Esophagus muscularis mucosa (tissue), 4 donors: ENCODE measurements at regions not wholly inside any gene's neighbourhood (a gene's known extent, or its start where the extent isn't known, plus 50 kb on each side); places are given as distances from the start of the nearest gene placed in this dataset.

Experiments
- DNase-seq: peaks from one replicate; pipeline ENCODE4 v3.0.0-alpha.2; 2017; ENCODE audit errors: extremely low spot score
- H3K27ac ChIP-seq, 4 donors: fragments of 200-600 bp; sonication (generic); replicated peaks in 1 of 4; 1 replicate in 3 of 4; 2 replicates in 1 of 4; pipeline ENCODE4 v1.5.1; 2016 to 2019; ENCODE audit warnings: mild to moderate bottlenecking in 1 of 4
- H3K27me3 ChIP-seq, 4 donors: fragments of 200-600 bp; sonication (generic); one replicate each; pipeline versions ENCODE4 v1.5.1 to v1.6.0; 2016 to 2019
- H3K36me3 ChIP-seq, 4 donors: fragments of 200-600 bp; sonication (generic); one replicate each; pipeline ENCODE4 v1.5.1; 2016 to 2019
- H3K4me1 ChIP-seq, 4 donors: fragments of 200-600 bp; sonication (generic); one replicate each; pipeline ENCODE4 v1.5.1; 2016 to 2019
- H3K4me3 ChIP-seq, 4 donors: fragments of 200-600 bp; sonication (generic); 1 replicate in 2 of 4; 2 replicates in 2 of 4; pipeline ENCODE4 v1.5.1; 2016 to 2019; ENCODE audit warnings: mild to moderate bottlenecking in 4 of 4, moderate library complexity in 1 of 4
- H3K9me3 ChIP-seq, 4 donors: fragments of 200-600 bp; sonication (generic); 1 replicate in 3 of 4; 2 replicates in 1 of 4; pipeline ENCODE4 v1.5.1; 2016 to 2019
- EP300 ChIP-seq: sonication (generic); formaldehyde crosslinking; IDR thresholded peaks from one replicate; pipeline ENCODE4 v1.6.1; 2017; ENCODE audit warnings: antibody characterized with exemption
- POLR2A ChIP-seq: fragments of 450-650 bp; IDR thresholded peaks from one replicate; pipeline ENCODE4 v1.6.1; 2017; ENCODE audit warnings: antibody characterized with exemption, moderate library complexity, mild to moderate bottlenecking, low read depth
- POLR2AphosphoS5 ChIP-seq, 2 donors: sonication (generic); formaldehyde crosslinking; IDR thresholded peaks; one replicate each; pipeline ENCODE4 v1.6.1; 2017; ENCODE audit warnings: antibody characterized with exemption in 2 of 2
- WGBS: methylation state at CpG from one replicate; pipeline ENCODE4 v1.1.5; 2018; 5-methylcytosine and 5-hydroxymethylcytosine counted together
- intact Hi-C: fragments of 100-400 bp; cut with DNase I; formaldehyde crosslinking; loops from one replicate; pipeline ENCODE4 v1.15.1; 2023
- TF ChIP-seq, protein P1 (sequence below), 3 experiments: fragments of 200-600 bp in 2 of 3; fragments of 450-650 bp in 1 of 3; sonication (generic) in 2 of 3; IDR thresholded peaks; one replicate each; pipeline ENCODE4 v1.5.1; 2017 to 2019; ENCODE audit warnings: antibody characterized with exemption in 3 of 3, mild to moderate bottlenecking in 2 of 3, moderate library complexity in 1 of 3

- Histone ChIP-seq H3K4me1 (no peaks in the 10 kb centered on the region), H3K27me3 (no peaks in the 10 kb centered on the region), H3K4me3 (no peak overlapping the region), H3K27ac (no peak overlapping the region), H3K36me3 (no peaks in the 10 kb centered on the region), H3K9me3 (no peaks in the 10 kb centered on the region)
- TF ChIP-seq POLR2AphosphoS5 (IDR thresholded peaks at IDR 0.05), result no peak
- TF ChIP-seq, protein P1, sequence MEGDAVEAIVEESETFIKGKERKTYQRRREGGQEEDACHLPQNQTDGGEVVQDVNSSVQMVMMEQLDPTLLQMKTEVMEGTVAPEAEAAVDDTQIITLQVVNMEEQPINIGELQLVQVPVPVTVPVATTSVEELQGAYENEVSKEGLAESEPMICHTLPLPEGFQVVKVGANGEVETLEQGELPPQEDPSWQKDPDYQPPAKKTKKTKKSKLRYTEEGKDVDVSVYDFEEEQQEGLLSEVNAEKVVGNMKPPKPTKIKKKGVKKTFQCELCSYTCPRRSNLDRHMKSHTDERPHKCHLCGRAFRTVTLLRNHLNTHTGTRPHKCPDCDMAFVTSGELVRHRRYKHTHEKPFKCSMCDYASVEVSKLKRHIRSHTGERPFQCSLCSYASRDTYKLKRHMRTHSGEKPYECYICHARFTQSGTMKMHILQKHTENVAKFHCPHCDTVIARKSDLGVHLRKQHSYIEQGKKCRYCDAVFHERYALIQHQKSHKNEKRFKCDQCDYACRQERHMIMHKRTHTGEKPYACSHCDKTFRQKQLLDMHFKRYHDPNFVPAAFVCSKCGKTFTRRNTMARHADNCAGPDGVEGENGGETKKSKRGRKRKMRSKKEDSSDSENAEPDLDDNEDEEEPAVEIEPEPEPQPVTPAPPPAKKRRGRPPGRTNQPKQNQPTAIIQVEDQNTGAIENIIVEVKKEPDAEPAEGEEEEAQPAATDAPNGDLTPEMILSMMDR (IDR thresholded peaks at IDR 0.05), result no peak
- no peak for TF ChIP-seq EP300
- no peak for TF ChIP-seq POLR2A
- intact Hi-C loops, result no loop called here
- WGBS, result 82% methylated on average over 3 of the region's 3 CpGs
- DNase-seq, result no peak
These were observed 174.9 kb upstream of the ADCY2 start for GRCh38 chr5:7221041-7221440.

- DNase-seq, result peak; percentile 60
- H3K9me3 ChIP-seq, result peaks cover 0 to 6% (median 0%) of the 10 kb centered on the region in 4 donors
- H3K4me1 ChIP-seq, result no peaks in the 10 kb centered on the region
- WGBS, result 74% methylated on average over 5 of the region's 5 CpGs
- H3K36me3 ChIP-seq, result no peaks in the 10 kb centered on the region
- intact Hi-C loops, result no loop called here
- H3K27ac ChIP-seq, result no peak overlapping the region
- no peaks in the 10 kb centered on the region for H3K27me3 ChIP-seq
- TF ChIP-seq EP300 (no peak), POLR2AphosphoS5 (IDR thresholded peaks at IDR 0.05) (no peak), POLR2A (no peak)
- TF ChIP-seq, protein P1 (IDR thresholded peaks at IDR 0.05), result no peak
- H3K4me3 ChIP-seq, result no peak overlapping the region
These were observed 170.1 kb upstream of the ADCY2 start for GRCh38 chr5:7225826-7226225.

- intact Hi-C loops, result no loop called here
- Histone ChIP-seq H3K27ac (no peak overlapping the region), H3K4me1 (no peaks in the 10 kb centered on the region), H3K27me3 (no peaks in the 10 kb centered on the region), H3K4me3 (no peak overlapping the region), H3K36me3 (no peaks in the 10 kb centered on the region), H3K9me3 (no peaks in the 10 kb centered on the region)
- no peak for DNase-seq
- 59% methylated on average over 10 of the region's 10 CpGs for WGBS
- TF ChIP-seq POLR2AphosphoS5 (IDR thresholded peaks at IDR 0.05) (no peak), EP300 (no peak), POLR2A (no peak)
- TF ChIP-seq, protein P1 (IDR thresholded peaks at IDR 0.05), result no peak
These were observed 153.7 kb upstream of the ADCY2 start for GRCh38 chr5:7242118-7242710.

DNA sequence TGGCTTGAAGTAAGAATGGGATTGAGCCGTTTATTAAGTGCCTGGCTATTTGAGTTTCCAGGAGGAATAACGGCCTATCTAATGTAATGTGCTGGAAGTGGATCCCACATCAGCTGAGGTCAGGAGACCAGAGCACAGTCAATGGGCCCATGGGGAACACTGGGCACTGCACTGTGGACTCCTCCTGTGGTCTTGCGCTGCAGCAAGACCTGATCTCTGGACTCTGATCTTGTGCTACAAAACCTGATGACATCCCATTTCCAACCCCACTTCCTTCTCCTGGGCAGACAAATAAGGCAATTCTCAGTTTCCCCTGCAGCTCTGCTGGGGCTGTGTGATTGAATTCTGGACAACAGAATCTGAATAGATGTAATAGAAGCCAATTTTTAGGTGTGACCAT is 151.7 kb upstream of the ADCY2 start:
- peaks cover 0 to 8% (median 0%) of the 10 kb centered on the region in 4 donors for H3K27me3 ChIP-seq
- DNase-seq, result no peak
- no peak overlapping the region for H3K4me3 ChIP-seq
- no peaks in the 10 kb centered on the region for H3K4me1 ChIP-seq
- H3K27ac ChIP-seq, result no peak overlapping the region
- 73% methylated on average over 3 of the region's 3 CpGs for WGBS
- no peaks in the 10 kb centered on the region for H3K9me3 ChIP-seq
- H3K36me3 ChIP-seq, result no peaks in the 10 kb centered on the region
- TF ChIP-seq, protein P1 (IDR thresholded peaks at IDR 0.05), result no peak
- TF ChIP-seq POLR2AphosphoS5 (IDR thresholded peaks at IDR 0.05) (no peak), POLR2A (no peak), EP300 (no peak)
- intact Hi-C loops, result no loop called here

GRCh38 chr5:7245121-7245651 is 150.8 kb upstream of the ADCY2 start:
- Histone ChIP-seq H3K9me3 (no peaks in the 10 kb centered on the region), H3K36me3 (no peaks in the 10 kb centered on the region), H3K27ac (no peak overlapping the region), H3K27me3 (peaks cover 0 to 8% (median 0%) of the 10 kb centered on the region in 4 donors), H3K4me1 (no peaks in the 10 kb centered on the region), H3K4me3 (no peak overlapping the region)
- intact Hi-C loops, result no loop called here
- 60% methylated on average over 2 of the region's 2 CpGs for WGBS
- no peak for TF ChIP-seq EP300
- TF ChIP-seq POLR2A, result no peak
- TF ChIP-seq, protein P1 (IDR thresholded peaks at IDR 0.05), result no peak
- no peak for TF ChIP-seq POLR2AphosphoS5 (IDR thresholded peaks at IDR 0.05)
- no peak for DNase-seq
